ENCODE measurements at regions not wholly inside any gene's neighbourhood (a gene's known extent, or its start where the extent isn't known, plus 50 kb on each side); places are given as distances from the start of the nearest gene placed in this dataset.
"Not testable (repeated sequence)": the region's sequence is repeated elsewhere in the genome, so short reads cannot be mapped to it uniquely, and the experiment has no call there.

- DNase-seq = peak; percentile 69
These were observed 207.1 kb downstream of the ACKR3 start for GRCh38 chr2:236776695-236777251.

- DNase-seq = no peak
These were observed 207.8 kb downstream of the ACKR3 start for GRCh38 chr2:236777408-236777807.

- DNase-seq = no peak
These were observed 212.6 kb downstream of the ACKR3 start for GRCh38 chr2:236781933-236782816.

- DNase-seq = no peak
These were observed 213.3 kb downstream of the ACKR3 start for GRCh38 chr2:236782938-236783337.

- no peak for DNase-seq
These were observed 213.9 kb downstream of the ACKR3 start for GRCh38 chr2:236783417-236784020.

GRCh38 chr2:236785611-236786057, 216.0 kb downstream of the ACKR3 start:
- DNase-seq = no peak

GRCh38 chr2:236786751-236787150, 217.1 kb downstream of the ACKR3 start:
- no peak for DNase-seq

GRCh38 chr2:236787376-236787775, 217.8 kb downstream of the ACKR3 start:
- not testable (repeated sequence) for DNase-seq

GRCh38 chr2:236787885-236788284, 218.3 kb downstream of the ACKR3 start:
- no peak for DNase-seq

- peak; percentile 78 for DNase-seq
These were observed 221.3 kb downstream of the ACKR3 start for GRCh38 chr2:236790963-236791362.

GRCh38 chr2:236793023-236794011, 223.7 kb downstream of the ACKR3 start:
- DNase-seq = no peak

GRCh38 chr2:236794176-236794957, 224.7 kb downstream of the ACKR3 start:
- DNase-seq = no peak

GRCh38 chr2:236795169-236795860, 225.7 kb downstream of the ACKR3 start:
- DNase-seq = no peak

- no peak for DNase-seq
These were observed 226.2 kb downstream of the ACKR3 start for GRCh38 chr2:236795861-236796219.

- no peak for DNase-seq
These were observed 226.6 kb downstream of the ACKR3 start for GRCh38 chr2:236796236-236796635.

GRCh38 chr2:236797411-236797810, 227.8 kb downstream of the ACKR3 start:
- no peak for DNase-seq

- DNase-seq = no peak
These were observed 228.9 kb downstream of the ACKR3 start for GRCh38 chr2:236798491-236798890.

GRCh38 chr2:236799391-236800026, 229.9 kb downstream of the ACKR3 start:
- DNase-seq = no peak

- DNase-seq = no peak
These were observed 233.2 kb downstream of the ACKR3 start for GRCh38 chr2:236802862-236803261.

- DNase-seq = no peak
These were observed 234.0 kb downstream of the ACKR3 start for GRCh38 chr2:236803621-236804020.
